Activated B cell treated with CpG ODN at 0.5 μM for 24 hours (primary cell): ENCODE measurements at regions not wholly inside any gene's neighbourhood (a gene's known extent, or its start where the extent isn't known, plus 50 kb on each side); places are given as distances from the start of the nearest gene placed in this dataset.
"Not testable (repeated sequence)": the region's sequence is repeated elsewhere in the genome, so short reads cannot be mapped to it uniquely, and the experiment has no call there.

ENCODE experiments used
- ATAC-seq: fragments of 200-7000 bp; cut with Tn5 transposase; one replicate; pipeline ENCODE4 v1.10.0; 2021; ENCODE audit warnings: low read depth, mild to moderate bottlenecking, moderate library complexity
- CTCF ChIA-PET: fragments of 350-600 bp; sonication (Branson Sonifier 250); formaldehyde crosslinking; loops from one replicate; lab custom pipeline; 2021; ENCODE audit warnings: antibody characterized with exemption; lab: Charles Lee
- POLR2A ChIA-PET: fragments of 350-600 bp; sonication (Branson Sonifier 250); formaldehyde crosslinking; loops from one replicate; lab custom pipeline; 2021; ENCODE audit warnings: antibody characterized with exemption; lab: Charles Lee
- DNase-seq: peaks from one replicate; pipeline ENCODE4 v3.0.0; 2022
- H3K27ac Mint-ChIP-seq: one replicate; pipeline ENCODE4 v1.8.0; 2020; ENCODE audit warnings: mixed read lengths
- H3K27me3 Mint-ChIP-seq: one replicate; pipeline ENCODE4 v1.8.0; 2021; ENCODE audit warnings: mixed read lengths
- H3K36me3 Mint-ChIP-seq: one replicate; pipeline ENCODE4 v1.8.0; 2021; ENCODE audit warnings: low read depth, mixed read lengths
- H3K4me1 Mint-ChIP-seq: one replicate; pipeline ENCODE4 v1.8.0; 2021; ENCODE audit warnings: mixed read lengths
- H3K4me3 Mint-ChIP-seq: one replicate; pipeline ENCODE4 v1.8.0; 2020; ENCODE audit warnings: mild to moderate bottlenecking, mixed read lengths
- H3K9me3 Mint-ChIP-seq: one replicate; pipeline ENCODE4 v1.8.0; 2020; ENCODE audit warnings: mixed read lengths
- intact Hi-C: fragments of 100-400 bp; cut with micrococcal nuclease; formaldehyde crosslinking; loops from one replicate; pipeline ENCODE4 v1.15.1; 2024
- TF ChIP-seq, protein P1 (sequence below): fragments of 200-600 bp; IDR thresholded peaks from one replicate; pipeline ENCODE4 v1.8.0; 2022; ENCODE audit warnings: antibody characterized with exemption, mild to moderate bottlenecking

DNA sequence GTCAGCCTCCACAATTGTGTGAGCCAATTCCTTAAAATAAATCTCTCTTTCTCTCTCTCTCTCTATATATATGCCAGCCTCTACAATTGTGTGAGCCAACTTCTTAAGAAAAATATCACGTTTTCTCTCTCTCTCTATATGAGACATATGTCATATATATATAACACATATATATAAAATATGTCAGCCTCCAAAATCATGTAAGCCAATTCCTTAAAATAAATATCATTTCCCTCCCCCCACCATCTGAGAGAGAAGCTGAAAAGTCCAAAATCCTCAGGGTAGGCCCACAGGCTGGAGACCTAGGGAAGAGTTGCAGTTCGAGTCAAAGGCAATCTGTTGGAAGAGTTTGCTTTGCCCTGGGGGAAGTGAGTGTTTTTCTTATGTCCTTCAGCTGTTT lies 158.1 kb upstream of the RPS23 start:
- no peaks in the 10 kb centered on the region for H3K4me1 Mint-ChIP-seq
- ChIA-PET CTCF (no interaction called here), POLR2A (no interaction called here)
- TF ChIP-seq, protein P1, sequence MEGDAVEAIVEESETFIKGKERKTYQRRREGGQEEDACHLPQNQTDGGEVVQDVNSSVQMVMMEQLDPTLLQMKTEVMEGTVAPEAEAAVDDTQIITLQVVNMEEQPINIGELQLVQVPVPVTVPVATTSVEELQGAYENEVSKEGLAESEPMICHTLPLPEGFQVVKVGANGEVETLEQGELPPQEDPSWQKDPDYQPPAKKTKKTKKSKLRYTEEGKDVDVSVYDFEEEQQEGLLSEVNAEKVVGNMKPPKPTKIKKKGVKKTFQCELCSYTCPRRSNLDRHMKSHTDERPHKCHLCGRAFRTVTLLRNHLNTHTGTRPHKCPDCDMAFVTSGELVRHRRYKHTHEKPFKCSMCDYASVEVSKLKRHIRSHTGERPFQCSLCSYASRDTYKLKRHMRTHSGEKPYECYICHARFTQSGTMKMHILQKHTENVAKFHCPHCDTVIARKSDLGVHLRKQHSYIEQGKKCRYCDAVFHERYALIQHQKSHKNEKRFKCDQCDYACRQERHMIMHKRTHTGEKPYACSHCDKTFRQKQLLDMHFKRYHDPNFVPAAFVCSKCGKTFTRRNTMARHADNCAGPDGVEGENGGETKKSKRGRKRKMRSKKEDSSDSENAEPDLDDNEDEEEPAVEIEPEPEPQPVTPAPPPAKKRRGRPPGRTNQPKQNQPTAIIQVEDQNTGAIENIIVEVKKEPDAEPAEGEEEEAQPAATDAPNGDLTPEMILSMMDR = no peak
- no peaks in the 10 kb centered on the region for H3K27me3 Mint-ChIP-seq
- intact Hi-C loops = no loop called here
- H3K36me3 Mint-ChIP-seq = no peaks in the 10 kb centered on the region
- ATAC-seq = no peak
- no peak overlapping the region for H3K27ac Mint-ChIP-seq
- peaks cover 2% of the 10 kb centered on the region for H3K9me3 Mint-ChIP-seq
- H3K4me3 Mint-ChIP-seq = no peak overlapping the region
- no peak for DNase-seq

DNA sequence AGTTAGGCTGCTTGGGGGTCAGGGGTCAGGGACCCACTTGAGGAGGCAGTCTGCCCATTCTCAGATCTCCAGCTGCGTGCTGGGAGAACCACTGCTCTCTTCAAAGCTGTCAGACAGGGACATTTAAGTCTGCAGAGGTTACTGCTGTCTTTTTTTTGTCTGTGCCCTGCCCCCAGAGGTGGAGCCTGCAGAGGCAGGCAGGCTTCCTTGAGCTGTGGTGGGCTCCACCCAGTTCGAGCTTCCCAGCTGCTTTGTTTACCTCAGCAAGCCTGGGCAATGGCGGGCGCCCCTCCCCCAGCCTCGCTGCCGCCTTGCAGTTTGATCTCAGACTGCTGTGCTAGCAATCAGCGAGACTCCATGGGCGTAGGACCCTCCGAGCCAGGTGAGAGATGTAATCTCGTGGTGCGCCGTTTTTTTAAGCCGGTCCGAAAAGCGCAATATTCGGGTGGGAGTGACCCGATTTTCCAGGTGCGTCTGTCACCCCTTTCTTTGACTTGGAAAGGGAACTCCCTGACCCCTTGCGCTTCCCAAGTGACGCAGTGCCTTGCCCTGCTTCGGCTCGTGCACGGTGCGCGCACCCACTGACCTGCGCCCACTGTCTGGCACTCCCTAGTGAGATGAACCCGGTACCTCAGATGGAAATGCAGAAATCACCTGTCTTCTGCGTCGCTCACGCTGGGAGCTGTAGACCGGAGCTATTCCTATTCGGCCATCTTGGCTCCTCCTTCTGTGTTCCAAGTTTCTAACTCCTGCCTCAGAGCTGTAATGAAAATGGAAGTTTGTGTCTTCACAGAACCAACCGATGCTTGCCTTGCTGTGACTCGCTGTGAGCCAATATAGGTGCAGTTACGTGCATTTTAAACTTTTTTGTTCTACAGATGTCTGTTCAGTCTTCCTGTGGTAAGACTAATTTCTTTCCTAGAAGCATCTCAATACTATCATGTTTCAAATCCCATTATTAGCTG lies 156.8 kb upstream of the RPS23 start:
- H3K4me1 Mint-ChIP-seq, POLR2A ChIA-PET, ATAC-seq, intact Hi-C loops, DNase-seq, H3K4me3 Mint-ChIP-seq, H3K9me3 Mint-ChIP-seq, H3K36me3 Mint-ChIP-seq, CTCF ChIA-PET, H3K27ac Mint-ChIP-seq, H3K27me3 Mint-ChIP-seq: not testable (repeated sequence)

DNA sequence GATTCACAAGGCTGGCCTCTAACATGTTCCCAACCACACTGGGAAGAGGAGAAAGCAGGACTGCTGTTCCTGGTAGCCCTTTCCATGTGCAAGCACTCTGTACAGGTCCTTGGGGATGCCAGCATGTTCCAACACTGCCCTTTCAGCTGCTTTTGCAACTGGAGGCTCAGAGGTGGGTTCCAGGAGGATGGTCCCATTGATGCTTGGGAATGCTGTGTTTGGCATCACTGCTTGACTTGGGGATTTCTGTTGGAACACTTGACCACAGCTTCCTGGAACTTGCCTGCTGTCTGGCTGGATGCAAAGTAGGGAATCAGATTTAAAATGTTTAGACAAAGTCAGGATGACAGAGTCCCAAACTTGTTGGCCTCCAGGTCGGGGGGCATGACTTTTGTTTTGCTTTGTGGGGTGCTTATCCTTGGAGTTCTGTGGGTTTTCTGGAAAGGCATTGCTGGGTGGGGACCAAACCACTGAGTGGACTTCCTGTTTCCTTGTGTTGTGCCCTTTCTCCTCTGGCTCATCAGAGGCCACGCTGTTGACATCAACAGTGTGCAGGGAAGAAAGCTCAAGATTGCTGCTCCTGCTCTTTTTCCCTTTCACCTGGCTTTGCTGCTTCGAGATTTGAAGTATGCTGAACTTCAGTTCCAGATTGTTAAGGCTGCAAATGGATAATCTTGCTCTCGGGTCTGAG lies 148.5 kb upstream of the RPS23 start:
- Mint-ChIP-seq H3K9me3 (no peaks in the 10 kb centered on the region), H3K4me1 (no peaks in the 10 kb centered on the region), H3K27ac (no peak overlapping the region), H3K36me3 (no peaks in the 10 kb centered on the region), H3K27me3 (no peaks in the 10 kb centered on the region), H3K4me3 (no peak overlapping the region)
- POLR2A ChIA-PET = no interaction called here
- intact Hi-C loops = no loop called here
- no peak for DNase-seq
- ATAC-seq = no peak
- CTCF ChIA-PET = no interaction called here
- TF ChIP-seq, protein P1 = no peak

DNA sequence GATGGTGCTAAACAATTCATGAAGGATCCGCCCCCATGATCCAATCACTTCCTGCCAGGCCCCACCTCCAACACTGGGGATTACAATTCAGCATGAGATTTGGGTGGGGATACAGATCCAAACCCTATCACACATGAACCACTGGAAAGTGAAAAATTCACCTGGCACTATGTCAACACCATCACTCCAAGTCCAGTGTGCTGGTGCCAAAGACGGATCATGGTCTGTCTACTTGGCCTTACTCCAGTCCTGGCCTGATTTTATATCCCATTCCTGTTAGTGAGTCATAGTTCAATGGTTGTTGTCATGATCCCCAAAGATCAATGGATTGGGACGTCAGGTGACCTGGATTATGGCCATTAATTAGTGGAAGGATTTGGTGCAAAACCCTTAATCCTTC lies 147.4 kb upstream of the RPS23 start:
- POLR2A ChIA-PET = no interaction called here
- H3K27ac Mint-ChIP-seq = no peak overlapping the region

DNA sequence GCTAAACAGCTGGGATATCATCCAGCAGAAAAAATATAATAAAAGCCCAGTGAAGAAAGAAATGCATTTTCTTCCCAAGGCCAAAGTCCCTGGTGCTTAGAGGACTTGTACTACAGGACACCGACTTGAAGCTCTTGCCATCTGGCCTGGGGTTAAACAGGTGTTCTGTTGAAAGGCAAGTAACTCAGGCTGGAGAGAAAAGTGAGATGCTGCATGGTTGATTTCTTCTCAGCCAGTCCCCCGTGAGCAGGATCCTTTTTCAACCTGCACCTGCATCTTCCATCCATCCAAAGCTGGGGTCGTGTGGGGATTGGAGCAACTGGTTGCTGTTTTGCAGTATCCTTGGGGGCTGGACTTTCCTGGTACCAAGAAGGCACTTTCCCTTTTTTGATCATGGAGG lies 146.1 kb upstream of the RPS23 start:
- intact Hi-C loops = no loop called here
- no peak overlapping the region for H3K27ac Mint-ChIP-seq
- no peak for DNase-seq
- TF ChIP-seq, protein P1 = no peak
- no peak for ATAC-seq
- ChIA-PET POLR2A (no interaction called here), CTCF (no interaction called here)
- H3K4me1 Mint-ChIP-seq = no peaks in the 10 kb centered on the region
- H3K36me3 Mint-ChIP-seq = no peaks in the 10 kb centered on the region
- H3K27me3 Mint-ChIP-seq = no peaks in the 10 kb centered on the region
- no peaks in the 10 kb centered on the region for H3K9me3 Mint-ChIP-seq
- no peak overlapping the region for H3K4me3 Mint-ChIP-seq

More for the DNA sequence above, 147.4 kb upstream of the RPS23 start:
- CTCF ChIA-PET = no interaction called here
- ATAC-seq (no peak), DNase-seq (no peak)
- no peak overlapping the region for H3K4me3 Mint-ChIP-seq
- no peaks in the 10 kb centered on the region for H3K4me1 Mint-ChIP-seq
- H3K36me3 Mint-ChIP-seq = no peaks in the 10 kb centered on the region
- intact Hi-C loops = no loop called here
- H3K27me3 Mint-ChIP-seq = no peaks in the 10 kb centered on the region
- H3K9me3 Mint-ChIP-seq = no peaks in the 10 kb centered on the region
- TF ChIP-seq, protein P1 = no peak
